GM06990 (cell line): ENCODE measurements at regions not wholly inside any gene's neighbourhood (a gene's known extent, or its start where the extent isn't known, plus 50 kb on each side); places are given as distances from the start of the nearest gene placed in this dataset.
"Not testable (repeated sequence)": the region's sequence is repeated elsewhere in the genome, so short reads cannot be mapped to it uniquely, and the experiment has no call there.

Experiments used
- DNase-seq: peaks from one replicate; pipeline ENCODE4 v3.0.0-alpha.2; 2011; ENCODE audit not compliant: insufficient read length; ENCODE audit errors: extremely low read depth
- H3K27me3 ChIP-seq: replicated peaks from 2 replicates; pipeline ENCODE4 v1.6.0; 2011; ENCODE audit warnings: low read length; ENCODE audit not compliant: control insufficient read depth, insufficient read depth
- H3K36me3 ChIP-seq: 2 replicates; pipeline ENCODE4 v1.5.1; 2011; ENCODE audit warnings: low read length; ENCODE audit not compliant: control insufficient read depth, insufficient read depth
- H3K4me3 ChIP-seq: replicated peaks from 2 replicates; pipeline ENCODE4 v1.5.1; 2011; ENCODE audit warnings: low read depth, mild to moderate bottlenecking, control low read depth, low read length
- TF ChIP-seq, protein P1 (sequence below): IDR thresholded peaks from 2 replicates; pipeline ENCODE4 v1.5.1; 2011; ENCODE audit warnings: low read length, control low read depth, mild to moderate bottlenecking, inconsistent platforms; ENCODE audit not compliant: insufficient read depth, poor library complexity, severe bottlenecking

DNA sequence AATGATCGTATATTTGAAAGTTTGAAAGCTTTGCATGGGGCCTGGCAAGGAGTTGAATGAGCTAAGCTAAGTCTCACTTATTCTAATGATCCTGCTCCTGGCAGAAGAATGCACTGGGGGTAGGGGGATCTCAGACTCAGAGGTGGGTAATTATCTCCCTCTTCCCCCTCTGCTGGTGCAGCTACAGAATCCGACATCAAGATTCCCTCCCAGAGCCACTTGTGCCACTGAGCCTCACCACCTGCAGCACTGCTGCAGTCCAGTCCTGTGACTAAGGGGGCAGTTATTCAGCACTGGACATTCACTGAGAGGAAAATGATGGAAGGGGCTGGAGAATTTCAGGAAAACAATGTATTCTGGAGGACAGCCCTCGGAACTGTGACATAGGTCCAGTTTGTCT lies 205.8 kb downstream of the DEPDC1B start:
- no peak overlapping the region for H3K4me3 ChIP-seq
- DNase-seq, result no peak
- H3K27me3 ChIP-seq, result no peaks in the 10 kb centered on the region
- TF ChIP-seq, protein P1, sequence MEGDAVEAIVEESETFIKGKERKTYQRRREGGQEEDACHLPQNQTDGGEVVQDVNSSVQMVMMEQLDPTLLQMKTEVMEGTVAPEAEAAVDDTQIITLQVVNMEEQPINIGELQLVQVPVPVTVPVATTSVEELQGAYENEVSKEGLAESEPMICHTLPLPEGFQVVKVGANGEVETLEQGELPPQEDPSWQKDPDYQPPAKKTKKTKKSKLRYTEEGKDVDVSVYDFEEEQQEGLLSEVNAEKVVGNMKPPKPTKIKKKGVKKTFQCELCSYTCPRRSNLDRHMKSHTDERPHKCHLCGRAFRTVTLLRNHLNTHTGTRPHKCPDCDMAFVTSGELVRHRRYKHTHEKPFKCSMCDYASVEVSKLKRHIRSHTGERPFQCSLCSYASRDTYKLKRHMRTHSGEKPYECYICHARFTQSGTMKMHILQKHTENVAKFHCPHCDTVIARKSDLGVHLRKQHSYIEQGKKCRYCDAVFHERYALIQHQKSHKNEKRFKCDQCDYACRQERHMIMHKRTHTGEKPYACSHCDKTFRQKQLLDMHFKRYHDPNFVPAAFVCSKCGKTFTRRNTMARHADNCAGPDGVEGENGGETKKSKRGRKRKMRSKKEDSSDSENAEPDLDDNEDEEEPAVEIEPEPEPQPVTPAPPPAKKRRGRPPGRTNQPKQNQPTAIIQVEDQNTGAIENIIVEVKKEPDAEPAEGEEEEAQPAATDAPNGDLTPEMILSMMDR, result no peak
- H3K36me3 ChIP-seq, result no peaks in the 10 kb centered on the region

DNA sequence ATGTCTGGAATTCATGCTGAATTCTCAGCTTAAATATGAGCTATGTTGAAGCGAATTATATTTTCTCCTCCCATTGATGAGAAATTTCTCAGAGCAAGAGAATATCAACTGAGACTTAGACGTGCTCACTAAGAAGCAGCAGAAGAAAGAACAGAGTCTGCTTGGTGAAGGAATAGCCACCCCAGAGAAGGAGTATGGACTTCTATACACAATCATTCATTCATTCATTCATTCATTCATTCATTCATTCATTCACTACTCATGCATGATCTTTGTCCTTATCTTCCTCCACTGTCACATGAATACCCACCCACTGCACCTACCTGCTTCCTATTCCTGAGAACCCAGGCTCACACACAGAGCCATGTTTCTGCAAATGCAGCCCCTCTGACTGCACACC lies 206.6 kb downstream of the DEPDC1B start:
- DNase-seq, result no peak
- H3K36me3 ChIP-seq, result no peaks in the 10 kb centered on the region
- no peak overlapping the region for H3K4me3 ChIP-seq
- TF ChIP-seq, protein P1, result no peak
- no peaks in the 10 kb centered on the region for H3K27me3 ChIP-seq

DNA sequence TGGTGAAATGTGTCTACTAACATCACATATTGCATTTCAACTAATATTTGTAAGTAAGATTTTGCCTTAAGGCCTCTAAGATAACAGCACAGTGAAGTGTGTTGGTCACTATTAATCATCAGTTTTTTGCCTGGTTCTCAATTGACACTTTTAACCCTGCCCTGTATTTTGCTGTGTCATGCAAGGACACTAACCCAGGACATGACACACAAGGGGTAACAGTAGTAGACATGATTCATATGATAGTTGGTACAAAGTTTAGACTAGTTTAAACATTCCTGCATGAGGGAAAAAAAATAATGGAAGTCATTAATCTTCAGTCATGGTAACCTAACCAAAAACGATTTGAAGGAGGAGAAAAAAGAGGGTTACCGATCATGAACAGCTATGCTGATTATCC lies 207.0 kb downstream of the DEPDC1B start:
- H3K27me3 ChIP-seq, result no peaks in the 10 kb centered on the region
- no peaks in the 10 kb centered on the region for H3K36me3 ChIP-seq
- TF ChIP-seq, protein P1, result no peak
- H3K4me3 ChIP-seq, result no peak overlapping the region
- no peak for DNase-seq

DNA sequence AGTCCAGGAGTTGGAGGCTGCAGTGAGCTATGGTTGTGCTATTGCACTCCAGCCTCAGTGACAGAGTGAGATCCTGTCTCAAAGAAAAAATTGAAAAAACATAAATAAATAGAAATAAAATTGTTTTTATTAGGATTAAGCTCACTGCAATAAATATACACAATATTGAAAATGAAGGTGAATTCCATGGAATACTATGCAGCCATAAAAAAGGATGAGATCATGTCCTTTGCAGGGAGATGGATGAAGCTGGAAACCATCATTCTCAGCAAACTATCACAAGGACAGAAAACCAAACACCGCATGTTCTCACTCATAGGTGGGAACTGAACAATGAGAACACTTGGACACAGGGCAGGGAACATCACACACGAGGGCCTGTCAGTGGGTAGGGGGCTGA lies 207.6 kb downstream of the DEPDC1B start:
- H3K4me3 ChIP-seq, H3K36me3 ChIP-seq, DNase-seq, H3K27me3 ChIP-seq: not testable (repeated sequence)

DNA sequence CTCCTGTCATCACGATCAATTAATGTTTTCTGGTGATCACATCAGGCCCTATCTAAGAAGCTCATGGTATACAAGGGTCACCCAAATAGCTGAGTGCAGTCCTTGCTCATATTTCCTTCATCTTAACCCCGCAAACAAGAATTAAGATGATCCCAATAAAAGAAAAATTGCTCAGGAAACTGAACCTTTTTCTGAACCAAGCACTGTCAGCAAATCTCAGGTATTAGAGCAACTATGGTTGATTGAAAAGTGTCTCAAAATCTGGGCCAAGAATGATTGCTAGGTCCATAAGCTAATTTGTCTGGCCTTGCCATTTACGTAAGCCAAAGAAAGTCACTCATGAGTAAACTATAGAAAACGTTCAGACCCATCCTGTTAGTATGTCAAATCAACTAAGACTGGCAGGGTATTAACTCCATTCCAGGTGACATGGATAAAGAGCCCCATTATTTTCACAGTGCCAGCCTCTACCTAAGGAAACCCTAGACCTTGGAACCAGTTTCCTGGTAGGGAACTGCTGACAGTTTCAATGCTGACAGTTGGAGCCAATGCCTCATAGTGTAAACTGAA lies 209.3 kb downstream of the DEPDC1B start:
- H3K27me3 ChIP-seq, result no peaks in the 10 kb centered on the region
- TF ChIP-seq, protein P1, result no peak
- no peak overlapping the region for H3K4me3 ChIP-seq
- no peaks in the 10 kb centered on the region for H3K36me3 ChIP-seq
- no peak for DNase-seq

DNA sequence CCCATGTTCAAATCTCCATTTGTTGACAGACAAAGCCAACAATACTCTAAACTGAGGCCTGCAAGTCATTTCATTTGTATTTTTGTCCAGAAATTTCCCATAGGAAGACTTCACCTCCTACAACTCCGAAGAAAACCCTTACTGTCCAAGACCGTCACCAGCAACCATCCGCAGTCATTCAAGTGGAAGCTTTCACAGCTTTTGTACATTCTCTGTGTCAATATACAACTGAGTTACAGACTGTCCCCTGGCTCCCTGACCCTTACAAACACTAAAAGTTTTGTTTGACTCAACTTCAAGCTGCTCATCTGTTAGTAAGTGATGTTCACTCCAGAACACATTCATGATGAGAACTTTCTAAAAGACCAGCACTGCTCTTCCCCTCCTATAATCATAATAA lies 210.1 kb downstream of the DEPDC1B start:
- Histone ChIP-seq H3K4me3 (no peak overlapping the region), H3K27me3 (no peaks in the 10 kb centered on the region), H3K36me3 (no peaks in the 10 kb centered on the region)
- no peak for DNase-seq
- TF ChIP-seq, protein P1, result no peak
